ENCODE measurements at regions not wholly inside any gene's neighbourhood (a gene's known extent, or its start where the extent isn't known, plus 50 kb on each side); places are given as distances from the start of the nearest gene placed in this dataset.

- TF ChIP-seq ZNF407 (CRISPR knock-in tag; IDR thresholded peaks at IDR 0.05; ENCODE audit: not compliant biosample characterization) (no peak), ZNF33A (CRISPR knock-in tag; IDR thresholded peaks at IDR 0.05; ENCODE audit: borderline replicate concordance) (no peak), HINFP (CRISPR knock-in tag; IDR thresholded peaks at IDR 0.05; ENCODE audit: low read depth) (no peak), KDM5A (IDR thresholded peaks at IDR 0.05; ENCODE audit: borderline replicate concordance, low read length) (no peak)
Observed at GRCh38 chr4:53779025-53779424, 187.7 kb upstream of the LNX1 start (continued).
